IMR-90 (cell line): ENCODE measurements at regions not wholly inside any gene's neighbourhood (a gene's known extent, or its start where the extent isn't known, plus 50 kb on each side); places are given as distances from the start of the nearest gene placed in this dataset.

ENCODE experiments used
- ATAC-seq: fragments of 200-7000 bp; cut with Tn5 transposase; 2 replicates; pipeline ENCODE4 v1.9.1; 2020; ENCODE audit warnings: low read depth, mild to moderate bottlenecking, moderate library complexity
- BruUV-seq: library from RNA; stranded (reverse); fragments of 400-500 nt; replicated peaks from 2 replicates; lab custom pipeline; 2021; lab: Mats Ljungman, UMichigan
- CTCF ChIA-PET: fragments of 300-600 bp; formaldehyde crosslinking; extraction: SDS; loops from one replicate; lab custom pipeline; 2021; ENCODE audit warnings: antibody characterized with exemption; lab: Yijun Ruan, JAX
- POLR2A ChIA-PET: fragments of 300-600 bp; sonication (Branson Sonifier 250); formaldehyde crosslinking; loops from one replicate; lab custom pipeline; 2022; ENCODE audit warnings: antibody characterized with exemption; ENCODE audit not compliant: unreplicated experiment; lab: Charles Lee
- DNase-seq: peaks from one replicate; pipeline ENCODE4 v3.0.0; 2013
- H2AFZ ChIP-seq: replicated peaks from 2 replicates; pipeline ENCODE3; 2013; ENCODE audit warnings: low read length, mild to moderate bottlenecking; ENCODE audit not compliant: poor library complexity
- H2AK5ac ChIP-seq: 2 replicates; pipeline ENCODE4 v1.6.1; 2013; ENCODE audit warnings: low read depth, low read length, inconsistent platforms
- H2AK9ac ChIP-seq: replicated peaks from 2 replicates; pipeline ENCODE3; 2013; ENCODE audit warnings: mild to moderate bottlenecking, low read depth, low read length, moderate library complexity; ENCODE audit not compliant: poor library complexity
- H2BK120ac ChIP-seq: 2 replicates; pipeline ENCODE4 v1.6.1; 2013; ENCODE audit warnings: low read depth, low read length, inconsistent platforms
- H2BK15ac ChIP-seq: 3 replicates; pipeline ENCODE4 v1.6.1; 2013; ENCODE audit warnings: low read depth, low read length, inconsistent platforms
- H2BK20ac ChIP-seq: 2 replicates; pipeline ENCODE4 v1.6.1; 2013; ENCODE audit warnings: low read depth, mild to moderate bottlenecking, inconsistent platforms, low read length, moderate library complexity
- H2BK5ac ChIP-seq: 2 replicates; pipeline ENCODE4 v1.6.1; 2013; ENCODE audit warnings: mild to moderate bottlenecking, low read depth, low read length, inconsistent platforms; ENCODE audit not compliant: poor library complexity, severe bottlenecking
- H3K14ac ChIP-seq: replicated peaks from 2 replicates; pipeline ENCODE4 v1.6.1; 2013; ENCODE audit warnings: low read depth, low read length, inconsistent platforms
- H3K18ac ChIP-seq: 2 replicates; pipeline ENCODE4 v1.6.1; 2013; ENCODE audit warnings: low read depth, low read length, control low read depth
- H3K23ac ChIP-seq: 2 replicates; pipeline ENCODE4 v1.6.1; 2013; ENCODE audit warnings: low read depth, low read length, inconsistent platforms
- H3K27ac ChIP-seq: 2 replicates; pipeline ENCODE4 v1.5.1; 2013; ENCODE audit warnings: mild to moderate bottlenecking, control low read depth, low read length; ENCODE audit not compliant: insufficient read depth
- H3K27me3 ChIP-seq: 2 replicates; pipeline ENCODE4 v1.6.1; 2013; ENCODE audit warnings: low read length; ENCODE audit not compliant: control insufficient read depth, insufficient read depth
- H3K36me3 ChIP-seq: 2 replicates; pipeline ENCODE4 v1.6.1; 2013; ENCODE audit warnings: low read length, mixed read lengths; ENCODE audit not compliant: control insufficient read depth, insufficient read depth
- H3K4ac ChIP-seq: 2 replicates; pipeline ENCODE4 v1.6.1; 2013; ENCODE audit warnings: low read depth, low read length, inconsistent platforms
- H3K4me1 ChIP-seq: 2 replicates; pipeline ENCODE4 v1.6.1; 2013; ENCODE audit warnings: low read length, mixed read lengths; ENCODE audit not compliant: control insufficient read depth, insufficient read depth
- H3K4me2 ChIP-seq: 2 replicates; pipeline ENCODE4 v1.6.1; 2013; ENCODE audit warnings: low read depth, mild to moderate bottlenecking, control low read depth, low read length, moderate library complexity
- H3K4me3 ChIP-seq: 2 replicates; pipeline ENCODE4 v1.5.1; 2013; ENCODE audit warnings: low read depth, mild to moderate bottlenecking, control low read depth, low read length, moderate library complexity; ENCODE audit not compliant: insufficient read depth
- H3K56ac ChIP-seq: 2 replicates; pipeline ENCODE4 v1.6.1; 2013; ENCODE audit warnings: low read length, inconsistent platforms; ENCODE audit not compliant: insufficient read depth; ENCODE audit errors: extremely low read depth
- H3K79me1 ChIP-seq, 2 experiments: 2 replicates each; pipeline ENCODE4 v1.6.1; 2013; ENCODE audit warnings: low read length in 2 of 2, inconsistent platforms in 1 of 2, low read depth in 1 of 2
- H3K9ac ChIP-seq: 2 replicates; pipeline ENCODE4 v1.6.1; 2013; ENCODE audit warnings: low read depth, low read length, control low read depth
- H3K9me1 ChIP-seq: 2 replicates; pipeline ENCODE4 v1.6.1; 2013; ENCODE audit warnings: low read length, inconsistent platforms; ENCODE audit not compliant: insufficient read depth
- H3K9me3 ChIP-seq: 2 replicates; pipeline ENCODE4 v1.6.1; 2013; ENCODE audit warnings: low read length; ENCODE audit not compliant: control insufficient read depth, insufficient read depth
- H4K20me1 ChIP-seq: 2 replicates; pipeline ENCODE4 v1.6.1; 2013; ENCODE audit warnings: low read length, inconsistent platforms; ENCODE audit not compliant: insufficient read depth
- H4K5ac ChIP-seq: 2 replicates; pipeline ENCODE4 v1.6.1; 2013; ENCODE audit warnings: mild to moderate bottlenecking, low read depth, low read length, control low read depth
- H4K8ac ChIP-seq, 2 experiments: 2 replicates each; pipeline ENCODE4 v1.6.1; 2013; ENCODE audit warnings: low read depth in 2 of 2, low read length in 2 of 2, control low read depth in 1 of 2, inconsistent platforms in 1 of 2
- H4K91ac ChIP-seq: 2 replicates; pipeline ENCODE4 v1.6.1; 2013; ENCODE audit warnings: low read depth, low read length, inconsistent platforms; ENCODE audit not compliant: insufficient read depth
- BHLHE40 ChIP-seq: fragments of 150-350 bp; IDR thresholded peaks from 2 replicates; pipeline ENCODE4 v1.6.1; 2016; ENCODE audit warnings: mild to moderate bottlenecking, low read depth, low read length
- CEBPB ChIP-seq: IDR thresholded peaks from 2 replicates; pipeline ENCODE4 v1.6.1; 2012; ENCODE audit warnings: low read depth, low read length, improper control_type of control experiment
- CHD1 ChIP-seq: IDR thresholded peaks from 2 replicates; pipeline ENCODE4 v1.6.1; 2012; ENCODE audit warnings: low read depth, low read length, improper control_type of control experiment
- CTCF ChIP-seq: conservative IDR thresholded peaks from 2 replicates; pipeline ENCODE4 v1.5.1; 2012; ENCODE audit warnings: mild to moderate bottlenecking, low read depth, low read length, improper control_type of control experiment
- ELK1 ChIP-seq: fragments of 150-350 bp; IDR thresholded peaks from 2 replicates; pipeline ENCODE4 v1.6.1; 2016; ENCODE audit warnings: low read depth, mild to moderate bottlenecking, low read length, moderate library complexity, borderline replicate concordance
- FOS ChIP-seq: fragments of 150-350 bp; IDR thresholded peaks from 2 replicates; pipeline ENCODE4 v1.6.1; 2016; ENCODE audit warnings: low read depth, low read length
- MAFK ChIP-seq: IDR thresholded peaks from 2 replicates; pipeline ENCODE4 v1.6.1; 2012; ENCODE audit warnings: low read depth, low read length, improper control_type of control experiment
- MAZ ChIP-seq: IDR thresholded peaks from 2 replicates; pipeline ENCODE4 v1.6.1; 2012; ENCODE audit warnings: low read depth, mild to moderate bottlenecking, low read length, improper control_type of control experiment, moderate library complexity, borderline replicate concordance
- MXI1 ChIP-seq: IDR thresholded peaks from 2 replicates; pipeline ENCODE4 v1.6.1; 2012; ENCODE audit warnings: low read depth, mild to moderate bottlenecking, low read length, moderate library complexity, borderline replicate concordance
- NFE2L2 ChIP-seq: fragments of 150-350 bp; IDR thresholded peaks from 2 replicates; pipeline ENCODE4 v1.6.1; 2016; ENCODE audit warnings: low read depth, mild to moderate bottlenecking, low read length
- POLR2A ChIP-seq: IDR thresholded peaks from 2 replicates; pipeline ENCODE4 v1.6.1; 2012; ENCODE audit warnings: mild to moderate bottlenecking, low read depth, low read length
- RAD21 ChIP-seq: IDR thresholded peaks from 2 replicates; pipeline ENCODE4 v1.6.1; 2012; ENCODE audit warnings: low read length, improper control_type of control experiment
- RCOR1 ChIP-seq: IDR thresholded peaks from 2 replicates; pipeline ENCODE4 v1.6.1; 2012; ENCODE audit warnings: mild to moderate bottlenecking, low read length, improper control_type of control experiment; ENCODE audit not compliant: insufficient replicate concordance
- RFX5 ChIP-seq: IDR thresholded peaks from 2 replicates; pipeline ENCODE4 v1.8.0; 2012; ENCODE audit warnings: low read depth, mild to moderate bottlenecking, low read length, moderate library complexity
- SMC3 ChIP-seq: fragments of 150-350 bp; IDR thresholded peaks from 2 replicates; pipeline ENCODE4 v1.6.1; 2016; ENCODE audit warnings: low read depth, mild to moderate bottlenecking, antibody characterized with exemption, low read length, moderate library complexity
- WGBS, 2 experiments: methylation state at CpG; one replicate each; pipeline versions ENCODE4 v1.1.5 to v1.1.7; 2013; ENCODE audit warnings: missing lambda C conversion rate in 2 of 2; ENCODE audit not compliant: insufficient read length in 1 of 2; ENCODE audit errors: extremely low coverage in 2 of 2; 5-methylcytosine and 5-hydroxymethylcytosine counted together
- dilution Hi-C: fragments of 300-500 bp; cut with HindIII; formaldehyde crosslinking; loops from one replicate; pipeline ENCODE4 v1.14.3; 2018; ENCODE audit warnings: low sequenced_read_pairs; ENCODE audit not compliant: unreplicated experiment
- in situ Hi-C: fragments of 300-500 bp; cut with MboI; formaldehyde crosslinking; loops from 3 replicates; pipeline ENCODE4 v1.14.3; 2019; ENCODE audit warnings: low sequenced_read_pairs, inconsistent platforms, mixed read lengths
- intact Hi-C: fragments of 100-400 bp; cut with micrococcal nuclease; formaldehyde crosslinking; loops from 2 replicates; pipeline ENCODE4 v1.10.0; 2022
- TF ChIP-seq, protein P1 (sequence below): fragments of 150-350 bp; IDR thresholded peaks from 2 replicates; pipeline ENCODE4 v1.6.1; 2017; ENCODE audit warnings: mild to moderate bottlenecking, antibody characterized with exemption, low read length, low read depth

DNA sequence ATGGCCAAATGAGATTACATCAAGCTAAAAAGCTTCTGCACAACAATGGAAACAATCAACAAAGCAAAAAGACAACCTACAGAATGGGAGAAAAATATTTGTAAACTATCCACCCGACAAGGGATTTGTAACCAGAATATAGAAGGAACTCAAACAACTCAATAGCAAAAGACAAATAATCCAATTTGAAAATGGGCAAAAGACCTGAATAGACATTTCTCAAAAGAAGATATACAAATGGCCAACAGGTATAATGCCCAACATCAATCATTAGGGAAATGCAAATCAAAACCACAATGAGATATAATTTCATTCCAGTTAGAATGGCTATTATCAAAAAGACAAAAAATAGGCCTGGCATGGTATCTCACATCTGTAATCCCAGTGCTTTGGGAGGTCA, 140.0 kb downstream of the GLUL start:
- Histone ChIP-seq H2BK20ac (no peak overlapping the region), H4K91ac (no peak overlapping the region), H3K79me1 (no peaks in the 10 kb centered on the region), H3K27me3 (no peaks in the 10 kb centered on the region), H2BK15ac (no peak overlapping the region), H3K9ac (no peak overlapping the region), H2BK5ac (no peak overlapping the region), H3K56ac (no peak overlapping the region), H3K4me1 (no peaks in the 10 kb centered on the region), H2AK9ac (no peak overlapping the region), H3K4ac (no peak overlapping the region), H3K9me1 (no peaks in the 10 kb centered on the region), H3K36me3 (no peaks in the 10 kb centered on the region), H3K23ac (no peak overlapping the region), H3K14ac (no peak overlapping the region), H2AK5ac (no peak overlapping the region), H2AFZ (no peak overlapping the region), H3K9me3 (no peaks in the 10 kb centered on the region), H4K5ac (no peak overlapping the region), H3K4me3 (no peak overlapping the region), H4K20me1 (no peaks in the 10 kb centered on the region), H3K27ac (no peak overlapping the region), H3K4me2 (no peak overlapping the region), H3K18ac (no peak overlapping the region), H2BK120ac (no peak overlapping the region), H4K8ac (no peak overlapping the region)
- in situ Hi-C loops, result no loop called here
- POLR2A ChIA-PET, result no interaction called here
- ATAC-seq (no peak), DNase-seq (no peak)
- dilution Hi-C loops, result no loop called here
- no TSS peak for BruUV-seq
- CTCF ChIA-PET, result no interaction called here
- WGBS, 2 experiments, result no CpG with 5 or more reads among the region's 1 CpG
- intact Hi-C loops, result no loop called here
- TF ChIP-seq, protein P1, sequence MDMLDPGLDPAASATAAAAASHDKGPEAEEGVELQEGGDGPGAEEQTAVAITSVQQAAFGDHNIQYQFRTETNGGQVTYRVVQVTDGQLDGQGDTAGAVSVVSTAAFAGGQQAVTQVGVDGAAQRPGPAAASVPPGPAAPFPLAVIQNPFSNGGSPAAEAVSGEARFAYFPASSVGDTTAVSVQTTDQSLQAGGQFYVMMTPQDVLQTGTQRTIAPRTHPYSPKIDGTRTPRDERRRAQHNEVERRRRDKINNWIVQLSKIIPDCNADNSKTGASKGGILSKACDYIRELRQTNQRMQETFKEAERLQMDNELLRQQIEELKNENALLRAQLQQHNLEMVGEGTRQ, result no peak
- TF ChIP-seq CHD1 (no peak), CTCF (no peak), MAZ (no peak), RAD21 (no peak), NFE2L2 (no peak), RCOR1 (no peak), FOS (no peak), ELK1 (no peak), BHLHE40 (no peak), MXI1 (no peak), POLR2A (no peak), RFX5 (no peak), SMC3 (no peak), CEBPB (no peak), MAFK (no peak)
